Lung (tissue), 11 donors: ENCODE measurements at regions not wholly inside any gene's neighbourhood (a gene's known extent, or its start where the extent isn't known, plus 50 kb on each side); places are given as distances from the start of the nearest gene placed in this dataset.
A peak's percentile ranks its signal among the peaks of the same experiment; 100 is the strongest.

Experiments
- ATAC-seq: fragments of 200-7000 bp; cut with Tn5 transposase; one replicate; pipeline ENCODE4 v1.9.1; 2020; ENCODE audit warnings: moderate number of reproducible peaks; ENCODE audit not compliant: insufficient read depth, low FRiP score
- DNase-seq, 3 donors: peaks; one replicate each; pipeline ENCODE4 v3.0.0-alpha.2; 2013 to 2017
- H3K27ac ChIP-seq, 2 donors: one replicate each; pipeline ENCODE4 v1.5.1; 2013; ENCODE audit warnings: mild to moderate bottlenecking in 2 of 2, moderate library complexity in 2 of 2, control low read depth in 1 of 2, inconsistent platforms in 1 of 2, low read depth in 1 of 2, low read length in 1 of 2
- H3K27me3 ChIP-seq, 3 donors: one replicate each; pipeline ENCODE4 v1.5.1; 2013; ENCODE audit warnings: low read length in 2 of 3; ENCODE audit not compliant: control insufficient read depth in 3 of 3, insufficient read depth in 3 of 3
- H3K36me3 ChIP-seq, 4 donors: one replicate each; pipeline ENCODE4 v1.5.1; 2013; ENCODE audit warnings: low read length in 4 of 4, mild to moderate bottlenecking in 1 of 4, moderate library complexity in 1 of 4; ENCODE audit not compliant: control insufficient read depth in 4 of 4, insufficient read depth in 4 of 4
- H3K4me1 ChIP-seq, 5 donors: one replicate each; pipeline ENCODE4 v1.5.1; 2013; ENCODE audit warnings: low read length in 5 of 5, mild to moderate bottlenecking in 2 of 5, moderate library complexity in 1 of 5; ENCODE audit not compliant: control insufficient read depth in 5 of 5, insufficient read depth in 5 of 5
- H3K4me3 ChIP-seq: one replicate; pipeline ENCODE4 v1.5.1; 2013; ENCODE audit warnings: mild to moderate bottlenecking, control low read depth, moderate library complexity
- H3K9ac ChIP-seq, 2 donors: one replicate each; pipeline ENCODE4 v1.5.1; 2013; ENCODE audit warnings: low read length in 2 of 2, control low read depth in 1 of 2; ENCODE audit not compliant: insufficient read depth in 1 of 2
- H3K9me3 ChIP-seq, 4 donors: one replicate each; pipeline ENCODE4 v1.5.1; 2013; ENCODE audit warnings: low read length in 3 of 4, mild to moderate bottlenecking in 1 of 4, moderate library complexity in 1 of 4; ENCODE audit not compliant: control insufficient read depth in 4 of 4, insufficient read depth in 3 of 4
- CTCF ChIP-seq: IDR thresholded peaks from 2 replicates; pipeline ENCODE4 v1.5.1; 2012; ENCODE audit warnings: mild to moderate bottlenecking; ENCODE audit errors: control extremely low read depth, extremely low read depth
- WGBS, 2 donors: extraction: QIAGEN DNeasy Blood & Tissue Kit; methylation state at CpG; one replicate each; pipeline ENCODE4 v1.1.7; 2013; 5-methylcytosine and 5-hydroxymethylcytosine counted together
- donor health status: control.
- donor health status: control.
- donor health status: Bipolar disorder and iron deficiency.
- donor health status: healthy.
- donor health status: DM: yes; HTN: yes; CAD: no.

- WGBS, 2 donors = 55 to 72% methylated on average over 1 of the region's 1 CpG
- no peak overlapping the region for H3K27ac ChIP-seq
- H3K4me1 ChIP-seq = peaks cover 0 to 8% (median 0%) of the 10 kb centered on the region in 5 donors
- ATAC-seq (no peak), DNase-seq (no peak)
- H3K36me3 ChIP-seq = no peaks in the 10 kb centered on the region
- no peaks in the 10 kb centered on the region for H3K9me3 ChIP-seq
- H3K9ac ChIP-seq = no peak overlapping the region
- H3K27me3 ChIP-seq = no peaks in the 10 kb centered on the region
- H3K4me3 ChIP-seq = no peak overlapping the region
- TF ChIP-seq CTCF = no peak
Measured at GRCh38 chr3:87044409-87044808, 53.5 kb upstream of the VGLL3 start.

- Histone ChIP-seq H3K9ac (no peak overlapping the region), H3K27ac (no peak overlapping the region), H3K9me3 (peaks cover 0 to 6% (median 0%) of the 10 kb centered on the region in 4 donors), H3K27me3 (no peaks in the 10 kb centered on the region), H3K4me3 (no peak overlapping the region), H3K4me1 (peaks cover 0 to 8% (median 2%) of the 10 kb centered on the region in 5 donors), H3K36me3 (no peaks in the 10 kb centered on the region)
- no peak for TF ChIP-seq CTCF
- WGBS, 2 donors = 58 to 94% methylated on average over 3 of the region's 3 CpGs
- DNase-seq (peak in 1 of 3 donors; percentile 13), ATAC-seq (no peak)
Measured at GRCh38 chr3:87041191-87041590, 50.2 kb upstream of the VGLL3 start.
